Keratinocyte (primary cell): ENCODE measurements at regions not wholly inside any gene's neighbourhood (a gene's known extent, or its start where the extent isn't known, plus 50 kb on each side); places are given as distances from the start of the nearest gene placed in this dataset.

Experiments
- DNase-seq: peaks from one replicate; pipeline ENCODE4 v3.0.0-alpha.2; 2011; ENCODE audit warnings: low read depth, missing footprints, low spot score
- FAIRE-seq: peaks from 2 replicates; lab custom pipeline; 2011; peaks lifted over from hg19 to GRCh38; lab: Jason Lieb, UNC
- H2AFZ ChIP-seq: 2 replicates; pipeline ENCODE4 v1.6.0; 2012; ENCODE audit warnings: low read length, control low read depth, inconsistent platforms; ENCODE audit not compliant: control insufficient read depth
- H3K27ac ChIP-seq: 2 replicates; pipeline ENCODE4 v1.5.1; 2011; ENCODE audit warnings: low read length; ENCODE audit not compliant: control insufficient read depth, insufficient read depth
- H3K27me3 ChIP-seq: 3 replicates; pipeline ENCODE4 v1.6.0; 2011; ENCODE audit warnings: low read length; ENCODE audit not compliant: control insufficient read depth, insufficient read depth; ENCODE audit errors: extremely low read depth
- H3K36me3 ChIP-seq, 2 experiments: 2 replicates in 1 of 2; 3 replicates in 1 of 2; pipeline ENCODE4 v1.5.1; 2011; ENCODE audit warnings: low read length in 2 of 2, mild to moderate bottlenecking in 1 of 2; ENCODE audit not compliant: control insufficient read depth in 2 of 2, insufficient read depth in 2 of 2; ENCODE audit errors: extremely low read depth in 1 of 2
- H3K4me1 ChIP-seq: 3 replicates; pipeline ENCODE4 v1.5.1; 2011; ENCODE audit warnings: low read length; ENCODE audit not compliant: control insufficient read depth, insufficient read depth; ENCODE audit errors: extremely low read depth
- H3K4me2 ChIP-seq: 3 replicates; pipeline ENCODE4 v1.6.0; 2011; ENCODE audit warnings: low read depth, low read length; ENCODE audit not compliant: control insufficient read depth, insufficient read depth; ENCODE audit errors: extremely low read depth
- H3K4me3 ChIP-seq, 3 experiments: fragments of 200-600 bp in 1 of 3; sonication (generic) in 1 of 3; 2 replicates in 2 of 3; 3 replicates in 1 of 3; pipeline ENCODE4 v1.5.1; 2011 to 2016; ENCODE audit warnings: low read length in 3 of 3, mild to moderate bottlenecking in 3 of 3, control low read depth in 2 of 3, inconsistent platforms in 1 of 3, low read depth in 1 of 3, mixed read lengths in 1 of 3, mixed run types in 1 of 3, moderate library complexity in 1 of 3; ENCODE audit not compliant: control insufficient read depth in 2 of 3, insufficient read depth in 2 of 3; ENCODE audit errors: extremely low read depth in 1 of 3
- H3K79me2 ChIP-seq: 2 replicates; pipeline ENCODE4 v1.6.0; 2012; ENCODE audit warnings: low read length; ENCODE audit not compliant: control insufficient read depth, insufficient read depth
- H3K9ac ChIP-seq: 3 replicates; pipeline ENCODE4 v1.6.0; 2011; ENCODE audit warnings: low read length; ENCODE audit not compliant: control insufficient read depth, insufficient read depth; ENCODE audit errors: extremely low read depth
- H3K9me1 ChIP-seq: 3 replicates; pipeline ENCODE4 v1.6.0; 2011; ENCODE audit warnings: low read length; ENCODE audit not compliant: control insufficient read depth, insufficient read depth; ENCODE audit errors: extremely low read depth
- H3K9me3 ChIP-seq: 2 replicates; pipeline ENCODE4 v1.5.1; 2012; ENCODE audit warnings: low read depth, low read length; ENCODE audit not compliant: control insufficient read depth
- H4K20me1 ChIP-seq: 3 replicates; pipeline ENCODE4 v1.6.0; 2011; ENCODE audit warnings: low read length; ENCODE audit not compliant: control insufficient read depth, insufficient read depth; ENCODE audit errors: extremely low read depth
- EZH2 ChIP-seq: IDR thresholded peaks from one replicate; pipeline ENCODE4 v1.6.1; 2012; ENCODE audit warnings: inconsistent platforms, mild to moderate bottlenecking, low read length, moderate library complexity
- dilution Hi-C: fragments of 300-500 bp; cut with MboI; formaldehyde crosslinking; loops from one replicate; pipeline ENCODE4 v1.7.0; 2020; ENCODE audit warnings: low sequenced_read_pairs; ENCODE audit not compliant: extremely low pct_ligation_motif_present
- TF ChIP-seq, protein P1 (sequence below), 3 experiments: IDR thresholded peaks in 1 of 3; conservative IDR thresholded peaks in 1 of 3; optimal IDR thresholded peaks in 1 of 3; 2 replicates in 2 of 3; 3 replicates in 1 of 3; pipeline versions ENCODE3 to v1.5.1; 2011; ENCODE audit warnings: low read length in 3 of 3, mild to moderate bottlenecking in 3 of 3, moderate library complexity in 2 of 3, control low read depth in 1 of 3, inconsistent platforms in 1 of 3; ENCODE audit not compliant: insufficient read depth in 2 of 3; ENCODE audit errors: extremely low read depth in 1 of 3

DNA sequence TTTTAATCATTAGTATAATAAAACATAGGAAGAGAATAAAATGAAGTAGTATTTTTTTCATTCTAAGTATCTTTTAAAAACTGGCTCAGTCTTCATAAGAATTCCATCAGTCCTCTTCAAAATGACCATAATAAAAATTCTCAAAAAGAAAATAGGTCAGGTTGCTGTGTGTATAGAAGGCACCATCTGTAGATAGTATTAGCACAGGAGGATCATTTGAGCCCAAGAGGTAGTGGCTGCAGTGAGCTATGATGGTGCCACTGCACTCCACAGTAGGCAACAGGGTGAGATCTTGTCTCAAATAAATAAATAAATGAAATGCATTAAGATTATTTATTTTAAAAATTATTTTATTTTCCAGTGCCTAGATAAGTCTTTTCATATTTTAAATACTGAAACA is 475.8 kb downstream of the ZNF804A start:
- no peaks in the 10 kb centered on the region for H3K9me3 ChIP-seq
- H3K9me1 ChIP-seq: no peaks in the 10 kb centered on the region
- H3K36me3 ChIP-seq: no peaks in the 10 kb centered on the region
- no peak overlapping the region for H2AFZ ChIP-seq
- no peaks in the 10 kb centered on the region for H3K27me3 ChIP-seq
- H3K4me1 ChIP-seq: no peaks in the 10 kb centered on the region
- FAIRE-seq (no peak), DNase-seq (no peak)
- dilution Hi-C loops: no loop called here
- no peaks in the 10 kb centered on the region for H4K20me1 ChIP-seq
- no peak overlapping the region for H3K4me2 ChIP-seq
- H3K79me2 ChIP-seq: no peaks in the 10 kb centered on the region
- H3K27ac ChIP-seq: no peak overlapping the region
- H3K9ac ChIP-seq: no peak overlapping the region
- TF ChIP-seq, protein P1, sequence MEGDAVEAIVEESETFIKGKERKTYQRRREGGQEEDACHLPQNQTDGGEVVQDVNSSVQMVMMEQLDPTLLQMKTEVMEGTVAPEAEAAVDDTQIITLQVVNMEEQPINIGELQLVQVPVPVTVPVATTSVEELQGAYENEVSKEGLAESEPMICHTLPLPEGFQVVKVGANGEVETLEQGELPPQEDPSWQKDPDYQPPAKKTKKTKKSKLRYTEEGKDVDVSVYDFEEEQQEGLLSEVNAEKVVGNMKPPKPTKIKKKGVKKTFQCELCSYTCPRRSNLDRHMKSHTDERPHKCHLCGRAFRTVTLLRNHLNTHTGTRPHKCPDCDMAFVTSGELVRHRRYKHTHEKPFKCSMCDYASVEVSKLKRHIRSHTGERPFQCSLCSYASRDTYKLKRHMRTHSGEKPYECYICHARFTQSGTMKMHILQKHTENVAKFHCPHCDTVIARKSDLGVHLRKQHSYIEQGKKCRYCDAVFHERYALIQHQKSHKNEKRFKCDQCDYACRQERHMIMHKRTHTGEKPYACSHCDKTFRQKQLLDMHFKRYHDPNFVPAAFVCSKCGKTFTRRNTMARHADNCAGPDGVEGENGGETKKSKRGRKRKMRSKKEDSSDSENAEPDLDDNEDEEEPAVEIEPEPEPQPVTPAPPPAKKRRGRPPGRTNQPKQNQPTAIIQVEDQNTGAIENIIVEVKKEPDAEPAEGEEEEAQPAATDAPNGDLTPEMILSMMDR (optimal IDR thresholded peaks at IDR 0.05 in 1 of 3, IDR thresholded peaks at IDR 0.05 in 1 of 3, conservative IDR thresholded peaks at IDR 0.05 in 1 of 3; ENCODE audit: extremely low read depth in 1 of 3, insufficient read depth in 2 of 3, low read length in 3 of 3): no peak
- no peak for TF ChIP-seq EZH2
- no peak overlapping the region for H3K4me3 ChIP-seq

DNA sequence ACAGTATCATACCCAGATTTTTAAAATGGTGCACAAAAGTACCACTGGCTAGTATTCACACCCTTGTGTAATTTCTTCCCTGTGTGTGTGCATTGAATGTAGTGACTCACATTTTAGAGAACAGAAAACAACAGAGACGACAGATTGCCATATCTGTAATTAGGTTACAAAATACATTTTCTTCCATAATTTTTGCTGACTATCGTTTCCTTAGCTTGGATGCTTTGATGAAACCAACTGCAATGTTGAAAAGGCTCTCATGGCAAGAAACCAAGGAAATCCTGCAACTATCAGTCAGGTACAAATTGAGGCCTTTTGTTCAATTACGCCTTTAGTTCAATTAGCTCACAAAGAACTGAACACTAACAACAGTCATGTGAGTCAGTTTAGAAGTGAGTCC is 484.4 kb downstream of the ZNF804A start:
- DNase-seq (no peak), FAIRE-seq (no peak)
- no peaks in the 10 kb centered on the region for H4K20me1 ChIP-seq
- H3K9ac ChIP-seq: no peak overlapping the region
- no peaks in the 10 kb centered on the region for H3K4me1 ChIP-seq
- H3K79me2 ChIP-seq: no peaks in the 10 kb centered on the region
- no peak overlapping the region for H3K27ac ChIP-seq
- no peak overlapping the region for H2AFZ ChIP-seq
- H3K4me3 ChIP-seq: no peak overlapping the region
- no peaks in the 10 kb centered on the region for H3K36me3 ChIP-seq
- dilution Hi-C loops: no loop called here
- TF ChIP-seq, protein P1 (optimal IDR thresholded peaks at IDR 0.05 in 1 of 3, IDR thresholded peaks at IDR 0.05 in 1 of 3, conservative IDR thresholded peaks at IDR 0.05 in 1 of 3; ENCODE audit: extremely low read depth in 1 of 3, insufficient read depth in 2 of 3, low read length in 3 of 3): no peak
- TF ChIP-seq EZH2: no peak
- no peak overlapping the region for H3K4me2 ChIP-seq
- no peaks in the 10 kb centered on the region for H3K9me3 ChIP-seq
- H3K27me3 ChIP-seq: no peaks in the 10 kb centered on the region
- no peaks in the 10 kb centered on the region for H3K9me1 ChIP-seq
